Glomerular visceral epithelial cell (primary cell): ENCODE measurements at regions not wholly inside any gene's neighbourhood (a gene's known extent, or its start where the extent isn't known, plus 50 kb on each side); places are given as distances from the start of the nearest gene placed in this dataset.

Source experiments
- DNase-seq: peaks from one replicate; pipeline ENCODE4 v3.0.0-alpha.2; 2016; ENCODE audit errors: extremely low spot score

DNA sequence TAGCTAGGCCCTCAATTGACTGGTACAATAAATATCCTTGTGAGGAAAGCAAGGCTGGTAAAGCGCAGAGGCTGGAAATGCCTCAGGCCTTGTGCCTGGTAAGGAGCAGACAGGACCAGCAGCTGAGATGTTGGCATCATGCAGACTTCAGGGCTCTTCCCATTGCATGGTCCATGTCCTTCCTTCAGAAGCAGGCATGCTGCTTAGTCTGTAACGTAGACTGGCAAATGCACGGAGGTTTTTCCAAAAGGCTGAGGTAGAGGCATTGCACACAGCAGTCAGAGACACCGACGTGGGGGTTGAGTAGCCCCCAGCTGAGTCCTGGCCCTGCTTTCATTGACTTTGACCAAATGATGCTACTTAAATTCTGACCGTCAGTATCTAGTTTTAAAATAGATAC is 87.1 kb downstream of the ADRB2 start:
- no peak for DNase-seq

DNA sequence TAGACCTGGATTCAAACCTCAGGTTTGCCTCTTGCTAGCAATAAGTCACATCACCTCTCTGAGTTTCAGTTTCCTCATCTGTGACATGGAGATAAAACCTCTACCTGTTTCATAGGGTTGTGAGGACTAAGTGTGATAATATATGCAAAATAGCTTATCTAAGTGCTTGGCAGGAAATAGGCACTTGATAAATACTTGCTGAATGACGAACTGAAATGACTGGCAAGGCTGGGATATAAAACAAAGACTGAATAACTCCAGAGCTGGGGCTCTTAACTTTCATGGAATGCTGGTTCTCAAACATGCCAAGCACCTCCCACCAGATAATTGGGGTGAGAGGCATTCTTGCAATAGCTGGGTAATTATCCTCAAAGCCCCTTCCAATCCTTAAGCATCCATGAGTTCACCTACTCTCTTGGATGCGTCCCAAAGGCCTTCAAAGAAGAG is 87.6 kb downstream of the ADRB2 start:
- peak; percentile 87 for DNase-seq

DNA sequence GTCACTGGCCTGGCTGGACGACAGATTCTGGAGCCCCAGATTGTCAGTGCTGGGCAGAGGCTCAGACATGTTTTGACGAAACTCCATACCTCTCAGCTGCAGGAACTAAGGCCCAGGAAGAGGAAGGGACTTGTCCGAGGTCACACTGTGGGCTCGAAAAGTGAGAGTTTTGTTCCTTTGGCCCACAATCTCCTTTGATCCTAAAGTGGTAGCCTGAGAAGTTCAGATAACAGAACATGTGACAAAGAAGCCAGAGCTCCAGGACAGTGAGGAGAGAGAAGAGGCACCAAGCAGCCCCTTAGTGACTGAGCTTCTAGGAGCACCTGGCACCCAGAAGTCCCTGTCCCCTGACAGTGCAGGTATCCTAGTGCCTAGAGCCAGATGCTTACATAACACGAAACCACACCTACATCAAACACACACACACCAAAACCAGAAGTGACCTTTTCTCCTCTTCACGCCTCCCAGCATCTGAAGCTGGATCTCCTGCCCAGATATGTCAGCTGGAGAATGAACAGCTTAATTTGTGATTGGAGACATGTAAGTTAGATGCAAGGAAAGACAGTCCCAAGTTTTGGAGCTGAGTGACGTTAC is 88.9 kb downstream of the ADRB2 start:
- no peak for DNase-seq

DNA sequence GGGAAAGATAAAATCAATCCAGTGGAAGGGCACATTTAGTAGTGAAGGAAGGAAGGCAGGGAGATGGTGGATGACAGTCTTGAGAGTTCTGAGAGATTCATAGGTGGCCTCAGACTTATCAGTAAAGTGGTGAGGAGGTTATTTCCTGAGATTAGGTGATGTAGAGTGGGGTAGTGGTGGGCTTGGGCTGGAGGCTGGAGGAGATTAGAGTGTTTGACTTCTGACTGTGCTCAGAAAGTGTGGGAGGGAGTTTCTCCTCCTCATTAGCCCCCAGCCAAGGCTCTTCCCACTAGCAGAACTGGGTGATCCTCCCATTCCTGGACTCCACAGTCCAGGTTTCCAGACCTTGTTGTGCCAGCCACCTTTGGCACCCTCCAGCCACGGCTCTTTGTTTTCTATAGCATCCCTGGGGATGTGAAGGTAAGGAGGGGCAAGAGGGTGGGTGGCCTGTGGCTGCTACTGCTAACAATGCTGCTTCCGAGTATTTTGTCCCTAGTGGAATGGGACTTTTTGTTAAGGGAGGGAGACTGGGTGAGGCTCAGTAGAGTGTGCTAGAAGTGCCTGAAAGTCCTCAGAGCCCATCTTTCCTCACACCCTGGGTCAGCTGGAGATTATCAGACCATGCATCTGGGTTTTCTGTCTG is 94.4 kb downstream of the ADRB2 start:
- no peak for DNase-seq

DNA sequence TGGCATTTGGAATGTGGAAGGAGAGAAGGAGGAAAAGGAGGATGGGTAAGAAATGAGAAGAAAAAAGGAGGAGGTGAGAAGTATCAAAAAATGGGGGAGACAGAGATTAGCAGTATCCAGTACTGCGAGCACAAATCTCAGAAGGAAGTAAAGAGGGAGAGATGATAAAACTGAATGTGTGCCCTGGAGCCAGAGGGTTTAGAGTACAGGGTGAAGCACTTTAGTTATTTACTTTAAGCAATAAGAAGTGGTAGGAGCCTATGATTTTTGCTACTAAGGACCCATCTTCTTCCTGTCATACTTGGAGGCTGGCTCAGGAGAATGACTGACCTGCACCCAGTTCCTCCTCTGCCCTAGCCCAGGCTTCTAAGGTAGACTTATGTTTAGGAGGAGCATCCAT is 94.9 kb downstream of the ADRB2 start:
- DNase-seq = no peak

DNA sequence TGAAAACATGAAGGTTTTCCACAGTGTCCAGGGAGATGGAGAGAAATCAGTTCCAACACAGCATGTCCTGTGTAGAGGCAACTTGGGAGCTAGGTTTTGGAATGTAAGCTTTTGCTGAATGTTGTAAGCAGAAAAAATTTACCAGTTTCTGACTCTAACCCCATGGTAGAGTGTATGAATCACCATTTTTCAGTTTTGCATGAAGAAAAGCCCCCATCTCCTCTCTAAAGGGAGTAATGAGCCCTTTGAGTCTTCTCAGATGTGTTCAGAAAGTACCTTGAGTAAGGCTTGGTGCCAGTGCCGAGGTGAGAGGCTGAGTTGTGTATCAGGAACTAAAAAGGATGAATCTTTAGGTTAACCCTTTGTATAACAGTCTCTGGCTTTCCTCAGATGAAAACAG is 96.2 kb downstream of the ADRB2 start:
- DNase-seq = no peak

DNA sequence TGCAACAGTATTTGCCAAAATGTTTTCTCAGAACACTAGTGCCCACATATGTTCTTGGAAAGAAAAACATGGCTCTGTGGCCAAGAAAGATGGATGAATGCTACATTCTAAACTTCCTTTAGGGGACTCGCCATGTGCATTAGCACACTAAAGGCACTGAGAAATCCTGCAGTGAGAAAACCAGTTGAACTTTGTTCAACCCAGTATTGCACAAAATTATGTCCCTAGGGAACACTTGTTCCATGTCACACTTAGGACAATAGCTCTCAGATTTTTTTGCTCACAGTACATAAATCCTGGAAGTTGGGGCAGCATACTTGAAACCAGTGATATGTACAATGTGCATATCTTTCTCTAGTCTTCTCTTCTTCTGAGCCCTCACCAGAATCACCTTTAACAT is 96.6 kb downstream of the ADRB2 start:
- DNase-seq = no peak

DNA sequence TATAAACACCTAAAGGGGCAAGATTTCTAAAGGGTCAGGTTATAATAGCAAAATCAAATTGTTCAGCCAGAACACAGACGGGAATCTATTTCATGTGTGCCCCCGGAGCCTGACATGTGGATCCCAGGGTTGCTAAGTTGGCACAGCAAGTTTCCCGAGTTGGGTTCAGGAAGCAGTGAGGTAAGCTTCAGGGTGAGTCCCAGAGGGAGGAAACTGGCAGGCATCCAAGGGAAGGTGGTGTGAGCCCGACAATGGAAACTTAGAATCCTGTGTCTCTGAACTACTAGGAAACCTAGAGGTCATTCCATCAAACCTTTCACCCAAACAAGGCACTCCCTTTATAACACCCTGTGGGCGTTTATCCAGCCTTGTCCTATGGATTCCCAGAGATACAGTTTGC is 98.4 kb downstream of the ADRB2 start:
- no peak for DNase-seq

DNA sequence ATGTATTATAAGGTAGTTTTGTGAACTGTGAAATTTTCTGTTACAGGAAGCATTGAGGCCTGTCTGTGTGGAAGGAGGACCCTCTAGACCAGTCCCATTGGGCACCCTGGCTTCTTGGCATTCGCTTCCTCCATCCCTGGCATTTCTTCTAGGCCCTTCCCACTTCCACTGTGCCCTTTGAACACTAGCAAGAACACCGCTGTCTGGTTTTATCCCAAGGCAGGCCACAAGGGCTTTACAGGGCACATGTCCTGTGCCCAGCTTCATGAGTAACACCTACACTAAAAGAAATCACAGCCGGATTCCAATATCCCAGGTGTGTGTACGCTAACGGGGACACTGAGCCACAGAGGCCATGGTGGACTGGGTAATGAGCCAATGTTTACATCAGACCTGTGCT is 99.8 kb downstream of the ADRB2 start:
- no peak for DNase-seq

DNA sequence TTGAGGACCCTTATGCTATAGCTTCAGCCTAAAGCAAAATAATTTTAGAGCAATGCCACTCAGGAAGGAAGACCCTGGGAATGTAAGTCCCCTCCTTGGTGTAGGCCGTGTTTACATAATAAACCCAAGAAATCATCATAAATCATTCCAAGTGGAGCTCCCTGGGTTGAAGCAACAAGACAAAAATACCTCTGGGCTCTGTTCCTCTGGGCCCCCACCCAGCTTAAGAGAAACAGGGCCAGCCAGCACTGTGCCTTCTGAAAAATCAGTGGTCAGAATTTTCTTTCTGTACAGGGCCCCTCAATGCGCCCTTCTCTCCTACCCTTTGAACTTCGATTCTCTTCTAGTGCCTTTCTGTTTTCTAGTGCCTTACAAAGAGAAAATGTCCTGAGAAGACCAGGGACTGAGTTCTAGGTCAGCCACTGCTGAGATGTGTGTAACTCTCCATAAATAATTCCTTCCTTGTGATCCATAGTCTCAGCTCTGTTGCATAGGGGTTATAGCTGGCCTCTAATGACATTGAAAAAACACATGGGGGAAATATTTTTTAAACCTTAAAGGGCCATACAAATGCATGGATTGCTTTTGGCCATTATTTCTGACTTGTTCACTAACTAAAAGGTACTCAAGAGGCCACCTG is 101.0 kb downstream of the ADRB2 start:
- DNase-seq = no peak

DNA sequence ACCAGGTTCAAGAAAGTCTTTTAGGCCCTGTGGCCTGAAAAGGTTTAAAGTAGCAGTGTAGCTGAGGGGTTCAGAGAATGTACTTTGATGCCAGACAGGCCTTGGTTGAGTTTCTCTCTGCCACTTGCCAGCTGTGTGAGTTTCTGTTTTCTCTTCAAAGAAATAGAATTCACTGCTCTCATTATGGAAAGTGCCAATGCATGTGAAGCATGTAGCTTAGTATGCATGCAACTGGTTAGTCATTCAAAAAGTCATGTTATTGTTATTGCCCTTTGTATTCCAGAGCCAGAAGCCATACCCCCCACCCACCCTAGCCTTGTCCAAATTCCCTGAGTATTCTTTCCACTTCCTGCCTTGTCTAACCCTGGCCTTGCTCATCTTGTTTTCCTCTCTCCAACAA is 101.7 kb downstream of the ADRB2 start:
- DNase-seq = no peak

DNA sequence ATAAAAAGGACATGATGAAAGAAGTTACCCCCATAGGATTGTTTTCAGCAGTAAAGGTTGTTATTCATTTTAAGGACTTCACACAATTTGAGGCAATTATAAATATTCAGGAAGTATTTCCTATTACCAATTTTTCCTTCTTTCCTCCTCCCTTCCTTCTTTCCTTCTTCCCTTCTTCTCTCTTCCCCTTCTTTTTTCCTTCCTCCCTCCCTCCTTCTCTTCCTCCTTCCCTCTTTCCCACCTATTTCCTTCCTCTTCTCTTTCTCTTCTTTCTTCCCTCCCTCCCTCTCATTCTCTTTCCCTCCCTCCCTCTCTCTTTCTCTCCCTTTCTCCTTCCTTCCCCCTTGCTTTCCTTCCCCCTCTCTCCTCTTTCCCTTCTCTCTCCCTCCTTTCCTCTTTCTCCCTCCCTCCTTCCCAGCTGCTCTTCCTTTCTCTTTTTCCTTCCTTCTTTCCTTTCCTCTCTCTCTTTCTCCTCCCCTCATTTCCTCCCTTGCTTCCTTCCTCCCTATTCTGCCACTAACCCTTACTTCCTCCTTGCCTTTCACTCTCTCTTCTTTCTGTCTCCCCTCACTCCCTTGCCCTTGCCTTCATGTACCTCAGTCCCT is 105.1 kb downstream of the ADRB2 start:
- DNase-seq = no peak

DNA sequence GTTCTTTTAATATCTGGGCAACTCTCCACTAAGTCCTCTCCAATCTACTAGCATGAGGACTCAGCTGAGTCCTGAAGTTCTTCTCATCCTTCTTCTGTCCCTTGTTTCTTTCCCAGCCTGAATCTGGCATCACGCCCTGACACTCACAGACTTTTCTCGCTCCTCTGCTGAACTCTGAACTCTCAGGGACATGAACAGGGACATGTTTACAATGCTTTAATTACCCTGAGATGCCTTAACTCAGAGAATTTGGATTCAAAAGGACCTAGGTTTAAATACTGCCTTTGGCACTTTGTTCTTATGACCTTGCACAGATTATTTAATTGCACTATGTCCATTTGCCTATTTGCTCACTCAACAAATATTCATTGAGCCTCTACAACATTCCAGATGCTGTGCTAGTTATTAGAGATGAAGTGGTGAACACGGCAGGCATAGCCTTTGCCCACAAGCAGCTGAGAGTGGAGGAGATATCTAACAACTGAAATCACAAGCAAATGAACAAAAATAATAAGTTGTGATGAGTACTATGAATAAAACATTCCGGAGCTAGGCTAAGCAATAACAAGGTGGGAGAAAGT is 106.0 kb downstream of the ADRB2 start:
- no peak for DNase-seq

DNA sequence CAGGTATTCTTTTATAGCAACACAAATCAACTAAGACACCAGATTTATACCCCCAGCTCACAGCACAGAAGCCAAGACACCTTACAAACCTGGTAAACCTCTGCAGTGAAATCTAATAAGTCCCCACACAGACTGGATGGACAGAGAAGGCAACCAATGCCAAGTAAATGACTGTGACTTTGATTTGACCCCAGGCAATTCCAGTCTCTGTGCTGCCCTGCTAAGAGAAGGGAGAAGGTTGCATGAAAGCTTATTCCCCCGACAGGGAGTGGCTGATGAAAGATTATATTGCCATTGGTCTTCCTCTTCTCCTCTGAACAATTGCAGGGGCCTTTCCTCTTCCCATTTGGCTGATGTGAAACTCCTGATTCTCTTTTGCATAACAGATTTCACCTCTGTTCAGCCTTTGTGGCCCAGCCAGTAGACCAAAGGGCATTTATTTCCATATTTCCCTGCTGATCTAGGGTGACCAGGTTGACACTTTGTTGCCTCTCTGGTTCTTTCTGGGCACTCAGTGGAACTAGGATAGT is 107.6 kb downstream of the ADRB2 start:
- no peak for DNase-seq

DNA sequence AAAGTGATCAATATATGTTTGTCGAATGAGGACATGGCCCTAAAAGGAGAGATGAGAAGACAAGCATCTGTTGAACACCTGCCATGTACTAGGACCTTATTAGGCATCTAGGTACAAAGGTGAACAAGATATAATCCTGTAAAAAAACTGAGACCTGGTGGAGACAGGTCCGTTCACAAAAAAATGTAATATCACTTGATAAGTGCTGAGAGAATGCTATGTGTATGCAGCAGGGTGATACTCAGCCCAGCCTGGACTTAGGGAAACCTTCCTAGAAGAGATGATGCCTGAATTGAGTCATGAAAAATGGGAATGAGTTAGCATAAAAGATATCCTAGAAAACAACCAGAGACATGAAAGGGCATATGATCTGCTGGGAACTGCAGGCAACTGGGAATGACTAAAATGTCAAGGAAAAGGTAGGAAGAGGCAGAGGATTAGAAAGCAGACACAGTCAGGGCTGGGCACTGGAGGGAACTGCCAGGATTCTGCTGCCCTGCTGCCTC is 108.5 kb downstream of the ADRB2 start:
- DNase-seq = no peak

DNA sequence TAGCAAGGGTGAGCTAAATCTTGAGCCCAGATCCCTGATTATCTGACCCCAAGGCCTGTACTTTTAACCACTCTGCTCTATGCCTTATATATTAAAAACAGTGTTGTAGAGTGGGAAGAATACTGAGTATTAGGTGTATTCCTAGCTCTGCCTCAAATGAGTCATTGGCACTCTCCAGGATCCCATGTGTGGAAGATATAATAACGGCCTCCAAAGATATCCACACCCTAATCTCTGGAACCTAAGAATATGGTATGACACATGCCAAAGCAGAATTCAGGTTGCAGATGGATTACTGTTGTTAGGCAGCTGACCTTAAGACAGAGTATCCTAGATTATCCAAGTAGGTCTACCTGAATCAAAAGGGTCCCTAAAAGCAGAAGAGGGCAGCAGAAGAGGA is 110.8 kb downstream of the ADRB2 start:
- DNase-seq = no peak

DNA sequence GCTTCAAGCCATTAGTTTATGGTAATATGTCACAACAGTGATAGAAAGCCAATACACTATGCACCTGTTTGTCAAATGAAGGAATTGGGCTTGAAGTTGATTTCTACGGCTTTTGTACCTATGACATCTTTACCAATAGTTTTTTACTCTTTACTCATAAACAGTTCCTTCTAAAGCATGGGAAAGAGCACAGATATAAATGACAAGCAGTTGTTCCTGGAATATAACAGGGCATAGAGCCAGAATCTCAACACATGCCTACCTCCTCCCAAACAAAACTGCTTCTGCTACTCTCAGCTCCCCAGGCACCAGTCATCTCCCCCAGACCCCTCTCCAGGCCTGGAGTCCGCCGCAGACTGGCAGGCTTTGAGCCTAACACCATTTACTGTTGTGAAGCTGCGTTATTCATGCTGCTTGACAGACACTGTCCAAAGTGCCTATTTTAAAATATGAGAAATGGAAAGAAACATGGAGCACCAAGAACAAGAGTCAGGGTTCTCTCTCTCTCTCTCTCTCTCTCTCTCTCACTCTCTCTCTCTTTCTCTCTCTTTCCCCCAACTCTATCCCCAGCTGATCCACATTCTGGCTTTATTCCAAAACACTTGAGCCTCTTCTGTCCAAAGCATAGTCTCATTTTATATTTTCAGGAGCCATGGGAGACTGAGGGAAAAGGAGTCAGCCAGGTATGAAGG is 111.6 kb downstream of the ADRB2 start:
- DNase-seq = no peak

DNA sequence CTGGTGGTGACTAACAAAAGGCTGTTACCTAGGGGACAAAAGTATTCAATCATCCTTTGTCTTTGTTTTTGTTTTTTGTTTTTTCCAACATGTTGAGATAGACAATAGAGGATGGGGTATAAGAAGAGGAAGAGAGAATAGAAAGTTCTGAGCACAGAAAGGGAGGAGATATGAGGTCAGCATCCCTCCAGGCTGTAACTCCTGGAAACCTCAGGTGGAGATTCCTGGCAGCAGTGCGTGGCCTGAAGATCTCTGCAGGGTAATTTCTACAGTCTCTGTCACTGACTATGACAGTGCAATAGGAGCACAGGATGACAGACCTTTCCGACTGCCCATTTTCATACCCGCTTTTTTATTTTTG is 112.1 kb downstream of the ADRB2 start:
- DNase-seq = no peak

DNA sequence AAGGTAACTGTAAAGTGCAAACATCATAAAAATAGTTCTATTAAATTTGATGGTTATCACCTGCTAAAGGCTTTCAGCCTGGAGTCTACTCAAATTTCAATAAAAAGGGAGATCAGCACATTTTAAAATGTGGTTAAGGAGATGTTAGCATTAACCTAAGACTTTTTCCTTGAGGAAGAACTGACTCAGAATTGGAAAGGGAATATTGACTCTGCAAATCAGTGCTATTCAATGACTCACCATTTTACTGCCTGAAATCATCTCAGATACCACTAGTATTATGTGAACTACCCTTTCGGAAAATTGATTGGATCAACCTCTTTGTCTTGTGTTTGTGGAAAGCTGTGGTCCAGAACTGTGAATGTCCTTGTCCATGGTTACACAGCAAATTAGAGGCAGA is 113.3 kb downstream of the ADRB2 start:
- peak; percentile 32 for DNase-seq

DNA sequence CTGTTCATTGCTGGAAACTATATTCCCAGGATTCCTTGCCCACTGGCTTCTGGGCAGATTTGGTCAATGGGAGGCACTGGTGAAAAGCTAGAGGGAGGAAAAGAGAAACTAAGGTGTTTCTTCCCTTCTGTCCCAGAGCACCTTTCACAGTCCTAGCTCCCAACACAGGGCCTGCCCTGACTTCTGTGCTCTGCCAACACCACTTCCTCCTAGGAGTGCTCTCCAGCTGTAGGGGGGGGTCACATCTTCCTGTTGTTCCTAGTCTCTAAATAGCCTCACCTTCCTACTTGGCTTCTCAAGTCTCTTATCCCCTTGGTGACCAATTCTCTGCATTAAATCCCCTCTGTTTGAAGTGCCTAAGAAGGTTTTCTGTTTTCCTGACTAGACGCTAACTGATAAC is 115.4 kb downstream of the ADRB2 start:
- no peak for DNase-seq

DNA sequence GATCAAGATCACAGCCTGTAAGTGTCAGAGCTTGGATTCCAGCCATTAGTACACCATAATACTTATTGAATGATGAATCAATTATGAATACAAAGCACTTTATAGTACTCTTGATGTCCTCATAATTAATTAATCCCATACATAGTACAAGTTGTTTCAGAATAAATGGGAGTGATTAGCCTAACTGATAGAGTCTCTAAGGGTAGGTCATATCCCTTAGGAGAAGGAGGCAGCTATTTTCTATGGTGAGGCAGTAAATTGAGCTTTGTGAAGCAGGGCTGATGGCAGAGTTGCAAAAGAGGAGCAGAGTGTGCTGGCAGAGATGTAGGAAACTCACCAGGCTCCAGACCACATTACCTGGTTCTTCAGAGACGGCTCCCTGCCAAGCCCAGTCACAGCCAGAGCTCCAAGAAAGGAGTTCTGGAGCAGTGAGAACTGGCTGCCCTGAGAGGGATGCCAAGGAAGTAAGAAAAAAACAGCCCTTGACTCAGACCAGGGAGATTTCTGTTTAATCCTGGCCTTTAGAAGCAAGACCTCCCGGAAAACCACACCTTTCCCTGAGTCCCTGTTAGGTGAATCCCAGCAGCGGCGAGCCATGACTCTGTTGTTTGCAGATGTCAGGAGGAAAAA is 112.9 kb downstream of the SH3TC2 start:
- peak; percentile 68 for DNase-seq
